ENCODE measurements at regions not wholly inside any gene's neighbourhood (a gene's known extent, or its start where the extent isn't known, plus 50 kb on each side); places are given as distances from the start of the nearest gene placed in this dataset.

- Histone ChIP-seq H3K4me2 (ENCODE audit: low read length) (no peak overlapping the region), H2AFZ (ENCODE audit: low read depth, low read length, poor library complexity, severe bottlenecking) (no peak overlapping the region), H3K79me2 (ENCODE audit: insufficient read depth, low read length) (no peaks in the 10 kb centered on the region), H3K9me3 (ENCODE audit: control insufficient read depth in 1 of 2, insufficient read depth in 1 of 2, low read depth in 1 of 2, low read length in 2 of 2) (no peaks in the 10 kb centered on the region), H3K9me2 (ENCODE audit: insufficient read depth) (no peaks in the 10 kb centered on the region), H3K27ac (ENCODE audit: low read depth, low read length) (no peak overlapping the region), H4K20me1 (ENCODE audit: insufficient read depth) (no peaks in the 10 kb centered on the region), H3K27me3 (ENCODE audit: insufficient read depth, low read length) (peaks cover 2% of the 10 kb centered on the region; the same call in 1 of the 2 replicates), H3K4me3 (replicated peaks in 1 of 2; ENCODE audit: low read depth in 1 of 2, low read length in 2 of 2) (no peak overlapping the region), H3K9ac (ENCODE audit: low read length) (no peak overlapping the region), H3K4me1 (ENCODE audit: control insufficient read depth in 1 of 2, insufficient read depth in 2 of 2, low read length in 2 of 2) (no peaks in the 10 kb centered on the region), H3K36me3 (ENCODE audit: control insufficient read depth in 1 of 2, insufficient read depth in 2 of 2, low read length in 2 of 2) (no peaks in the 10 kb centered on the region)
- POLR2A ChIA-PET, result no interaction called here
- no TSS peak for BruUV-seq (replicated peaks)
- CTCF ChIA-PET, result no interaction called here
- intact Hi-C loops (cut with micrococcal nuclease), result no loop called here
- RAD21 ChIA-PET (ENCODE audit: low non-redundant PET in 1 of 2, low total read pairs in 2 of 2, uncharacterized antibody in 2 of 2, unreplicated experiment in 2 of 2), result no interaction called here
- DNase-seq (ENCODE audit: low read depth, low spot score) (no peak), ATAC-seq (no peak)
- TF ChIP-seq EZH2phosphoT487 (IDR thresholded peaks at IDR 0.05; ENCODE audit: borderline replicate concordance), result no peak
- no peak for TF ChIP-seq FOSL1 (IDR thresholded peaks at IDR 0.05; ENCODE audit: low read depth)
- TF ChIP-seq EZH2 (IDR thresholded peaks at IDR 0.05), result no peak
- no peak for TF ChIP-seq CBX3 (IDR thresholded peaks at IDR 0.05; ENCODE audit: low read depth)
- TF ChIP-seq ELF1 (IDR thresholded peaks at IDR 0.05; ENCODE audit: borderline replicate concordance, low read depth), result no peak
- TF ChIP-seq ZFX (IDR thresholded peaks at IDR 0.05), result no peak
- no peak for TF ChIP-seq RAD21 (IDR thresholded peaks at IDR 0.05; ENCODE audit: low read depth)
- no peak for TF ChIP-seq ZNF274 (IDR thresholded peaks at IDR 0.05; ENCODE audit: low read depth, low read length)
- TF ChIP-seq CEBPB (IDR thresholded peaks at IDR 0.05; ENCODE audit: low read depth), result no peak
- TF ChIP-seq ATF3 (IDR thresholded peaks at IDR 0.05), result no peak
- TF ChIP-seq POLR2AphosphoS5 (IDR thresholded peaks at IDR 0.05; ENCODE audit: low read depth, low read length), result no peak
- no peak for TF ChIP-seq ZBTB33 (IDR thresholded peaks at IDR 0.05; ENCODE audit: extremely low read depth, insufficient replicate concordance, low read length)
Observed at GRCh38 chr10:51006686-51007085, 67.6 kb upstream of the PRKG1 start.
